22Rv1 (cell line): ENCODE measurements at regions not wholly inside any gene's neighbourhood (a gene's known extent, or its start where the extent isn't known, plus 50 kb on each side); places are given as distances from the start of the nearest gene placed in this dataset.

Source experiments
- H3K27ac ChIP-seq: fragments of 450-650 bp; 2 replicates; pipeline ENCODE4 v1.5.1; 2017
- ZFX ChIP-seq: fragments of 450-650 bp; IDR thresholded peaks from 2 replicates; pipeline ENCODE4 v1.6.1; 2017; ENCODE audit warnings: antibody characterized with exemption, borderline replicate concordance
- TF ChIP-seq, protein P1 (sequence below): fragments of 450-650 bp; IDR thresholded peaks from 2 replicates; pipeline ENCODE4 v1.5.1; 2017; ENCODE audit warnings: mild to moderate bottlenecking

GRCh38 chr4:169810325-169811323 is 52.9 kb upstream of the HPF1 start:
- no peak overlapping the region for H3K27ac ChIP-seq
- TF ChIP-seq, protein P1, sequence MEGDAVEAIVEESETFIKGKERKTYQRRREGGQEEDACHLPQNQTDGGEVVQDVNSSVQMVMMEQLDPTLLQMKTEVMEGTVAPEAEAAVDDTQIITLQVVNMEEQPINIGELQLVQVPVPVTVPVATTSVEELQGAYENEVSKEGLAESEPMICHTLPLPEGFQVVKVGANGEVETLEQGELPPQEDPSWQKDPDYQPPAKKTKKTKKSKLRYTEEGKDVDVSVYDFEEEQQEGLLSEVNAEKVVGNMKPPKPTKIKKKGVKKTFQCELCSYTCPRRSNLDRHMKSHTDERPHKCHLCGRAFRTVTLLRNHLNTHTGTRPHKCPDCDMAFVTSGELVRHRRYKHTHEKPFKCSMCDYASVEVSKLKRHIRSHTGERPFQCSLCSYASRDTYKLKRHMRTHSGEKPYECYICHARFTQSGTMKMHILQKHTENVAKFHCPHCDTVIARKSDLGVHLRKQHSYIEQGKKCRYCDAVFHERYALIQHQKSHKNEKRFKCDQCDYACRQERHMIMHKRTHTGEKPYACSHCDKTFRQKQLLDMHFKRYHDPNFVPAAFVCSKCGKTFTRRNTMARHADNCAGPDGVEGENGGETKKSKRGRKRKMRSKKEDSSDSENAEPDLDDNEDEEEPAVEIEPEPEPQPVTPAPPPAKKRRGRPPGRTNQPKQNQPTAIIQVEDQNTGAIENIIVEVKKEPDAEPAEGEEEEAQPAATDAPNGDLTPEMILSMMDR = peak; percentile 66
- no peak for TF ChIP-seq ZFX

GRCh38 chr4:169807934-169808509 is 50.3 kb upstream of the HPF1 start:
- H3K27ac ChIP-seq = no peak overlapping the region

More at GRCh38 chr4:169807934-169808509, 50.3 kb upstream of the HPF1 start:
- TF ChIP-seq, protein P1 = no peak
- no peak for TF ChIP-seq ZFX
